NCI-H526 treated with DMSO at 0.1 percent for 48 hours (cell line): ENCODE measurements at regions not wholly inside any gene's neighbourhood (a gene's known extent, or its start where the extent isn't known, plus 50 kb on each side); places are given as distances from the start of the nearest gene placed in this dataset.
"Not testable (repeated sequence)": the region's sequence is repeated elsewhere in the genome, so short reads cannot be mapped to it uniquely, and the experiment has no call there.

ENCODE experiments used
- DNase-seq: peaks from one replicate; lab custom pipeline; 2025; lab: John Stamatoyannopoulos, UW

DNA sequence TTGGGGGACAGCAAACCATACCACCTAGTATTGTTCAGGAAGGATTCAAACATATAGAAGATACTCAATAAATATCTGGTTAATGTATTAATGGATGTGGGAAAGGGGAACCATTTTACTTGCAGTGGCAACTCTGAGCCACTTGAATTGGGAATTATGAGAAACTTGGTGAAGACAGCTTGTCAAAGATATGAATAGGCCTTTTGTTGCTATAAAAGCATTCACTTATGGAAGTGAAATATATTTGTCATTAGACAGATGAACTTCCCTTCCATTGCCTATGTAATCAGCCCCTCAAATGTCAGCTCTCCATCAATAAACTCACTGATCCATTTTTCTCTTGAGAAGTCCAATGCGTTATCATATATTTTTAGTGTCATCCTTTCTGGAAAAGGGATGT is 56.1 kb downstream of the GPR85 start:
- DNase-seq = no peak

DNA sequence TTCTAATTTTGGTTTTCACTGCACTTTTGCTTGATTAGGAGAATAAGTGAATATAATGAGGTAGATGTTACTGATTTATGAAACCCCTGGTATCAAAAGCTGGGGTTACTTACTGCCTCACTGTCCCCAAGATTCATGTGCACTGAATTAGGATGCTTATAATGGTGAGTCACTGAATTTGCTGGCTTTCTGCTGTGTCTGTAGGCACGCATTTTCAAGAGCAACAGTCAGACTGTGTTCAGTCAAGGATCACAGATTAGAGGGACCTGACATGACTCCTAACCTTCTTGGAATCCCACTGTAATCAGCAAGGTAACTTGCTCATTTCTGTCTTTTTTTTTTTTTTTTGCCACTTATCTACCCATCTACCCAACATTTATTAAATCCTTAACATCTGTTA is 59.7 kb downstream of the GPR85 start:
- no peak for DNase-seq

DNA sequence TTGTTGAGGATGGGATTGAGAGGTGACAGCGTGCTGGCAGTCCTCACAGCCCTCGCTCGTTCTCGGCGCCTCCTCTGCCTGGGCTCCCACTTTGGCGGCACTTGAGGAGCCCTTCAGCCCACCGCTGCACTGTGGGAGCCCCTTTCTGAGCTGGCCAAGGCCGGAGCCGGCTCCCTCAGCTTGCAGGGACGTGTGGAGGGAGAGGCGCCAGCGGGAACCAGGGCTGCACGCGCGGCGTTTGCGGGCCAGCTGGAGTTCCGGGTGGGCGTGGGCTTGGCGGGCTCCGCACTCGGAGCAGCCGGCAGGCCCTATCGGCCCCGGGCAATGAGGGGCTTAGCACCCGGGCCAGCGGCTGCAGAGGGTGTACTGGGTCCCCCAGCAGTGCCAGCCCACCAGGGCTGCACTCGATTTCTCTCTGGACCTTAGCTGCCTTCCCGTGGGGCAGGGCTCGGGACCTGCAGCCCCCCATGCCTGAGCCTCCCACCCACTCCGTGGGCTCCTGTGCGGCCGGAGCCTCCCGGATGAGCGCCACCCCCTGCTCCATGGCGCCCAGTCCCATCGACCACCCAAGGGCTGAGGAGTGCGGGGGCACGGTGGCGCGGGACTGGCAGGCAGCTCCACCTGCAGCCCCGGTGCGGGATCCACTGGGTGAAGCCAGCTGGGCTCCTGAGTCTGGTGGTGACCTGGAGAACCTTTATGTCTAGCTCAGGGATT is 69.3 kb downstream of the GPR85 start:
- not testable (repeated sequence) for DNase-seq

DNA sequence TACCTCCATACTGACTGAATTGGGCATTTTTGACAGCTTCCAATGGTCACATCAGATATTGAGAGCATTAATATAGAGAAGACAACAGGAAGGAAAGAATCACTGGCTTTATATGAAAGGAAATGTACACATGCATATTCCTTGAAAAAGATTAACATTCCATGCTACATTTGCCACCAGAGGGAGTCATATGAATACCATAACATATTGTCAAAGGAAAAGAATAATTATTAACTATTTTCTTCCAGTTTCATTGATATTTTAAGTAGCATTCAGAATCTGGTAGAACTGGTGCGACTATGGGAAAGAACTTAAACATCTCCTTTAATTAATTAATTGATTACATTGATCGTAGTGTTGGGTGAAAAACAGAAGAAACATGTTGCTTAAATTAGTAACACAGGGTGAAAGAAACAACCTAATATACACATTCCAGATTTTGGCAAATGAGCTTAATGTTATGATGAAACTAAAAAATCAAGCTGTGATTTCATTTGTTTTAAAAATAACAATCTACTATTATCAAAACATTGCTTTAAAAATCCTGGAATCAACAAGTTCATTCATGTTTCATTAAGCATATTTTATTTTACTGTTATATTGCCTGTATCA is 71.5 kb downstream of the GPR85 start:
- no peak for DNase-seq

DNA sequence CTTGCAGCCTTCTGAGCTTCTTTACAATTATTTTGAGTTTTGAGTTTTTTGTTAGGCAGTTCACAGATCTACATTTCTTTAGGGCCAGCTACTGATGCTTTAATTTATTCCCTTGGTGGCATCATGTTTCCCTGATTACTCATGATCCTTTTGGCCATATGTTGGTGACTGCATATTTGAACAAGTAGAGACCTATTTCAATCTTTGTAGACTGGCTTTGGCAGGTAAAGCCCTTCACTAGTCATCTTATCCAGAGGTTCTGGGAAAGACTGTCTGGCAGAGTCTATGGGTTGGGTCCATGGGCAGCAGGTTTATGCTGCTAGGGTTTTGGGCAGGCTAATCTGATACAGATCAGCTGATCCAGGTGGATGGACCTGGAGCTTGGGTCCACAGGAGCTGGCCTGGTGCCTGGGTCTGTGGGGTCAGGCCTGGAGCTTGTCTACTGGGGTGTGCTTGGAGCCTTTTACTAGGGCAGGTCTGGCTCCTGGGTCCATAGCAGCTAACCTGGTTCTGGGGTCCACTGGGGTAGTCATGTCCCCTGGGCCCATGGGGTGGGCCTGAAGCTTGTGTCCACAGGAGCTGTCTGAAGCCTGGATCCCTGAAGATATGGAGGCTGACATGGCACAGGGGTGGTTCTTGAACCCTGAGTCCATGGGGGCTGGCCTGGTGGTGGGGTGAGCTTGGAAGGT is 72.7 kb downstream of the GPR85 start:
- DNase-seq = no peak

DNA sequence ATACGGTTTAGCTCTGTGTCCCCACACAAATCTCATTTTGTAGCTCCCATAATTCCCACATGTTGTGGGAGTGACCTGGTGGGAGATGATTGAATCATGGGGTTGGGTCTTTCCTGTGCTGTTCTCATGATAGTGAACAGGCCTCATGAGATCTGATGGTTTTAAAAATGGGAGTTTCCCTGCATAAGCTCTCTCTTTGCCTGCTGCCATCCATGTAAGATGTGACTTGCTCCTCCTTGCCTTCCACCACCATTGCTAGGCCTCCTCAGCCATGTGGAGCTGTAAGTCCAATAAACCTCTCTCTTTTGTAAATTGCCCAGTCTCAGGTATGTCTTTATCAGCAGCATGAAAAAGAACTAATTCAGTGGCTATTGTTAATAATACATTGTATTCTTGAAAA is 73.8 kb downstream of the GPR85 start:
- DNase-seq = not testable (repeated sequence)

DNA sequence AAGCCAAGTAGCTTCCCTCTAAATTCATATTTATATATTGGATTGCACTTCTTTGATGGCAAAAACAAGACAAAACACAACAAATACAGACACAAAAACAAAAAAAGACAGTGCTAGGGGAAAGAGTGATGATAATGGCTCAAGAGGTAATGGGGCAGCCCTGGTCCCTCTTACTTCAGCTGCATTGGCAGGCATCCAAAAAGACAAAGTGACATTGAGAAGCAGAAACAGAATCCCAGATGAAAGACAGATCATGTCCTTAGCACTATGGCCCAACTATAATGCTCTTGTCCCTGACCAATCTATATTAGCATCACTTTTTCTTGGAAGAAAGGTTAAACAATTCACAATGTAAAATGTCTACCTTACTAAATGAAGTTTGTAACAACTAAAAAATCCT is 76.2 kb downstream of the GPR85 start:
- no peak for DNase-seq

DNA sequence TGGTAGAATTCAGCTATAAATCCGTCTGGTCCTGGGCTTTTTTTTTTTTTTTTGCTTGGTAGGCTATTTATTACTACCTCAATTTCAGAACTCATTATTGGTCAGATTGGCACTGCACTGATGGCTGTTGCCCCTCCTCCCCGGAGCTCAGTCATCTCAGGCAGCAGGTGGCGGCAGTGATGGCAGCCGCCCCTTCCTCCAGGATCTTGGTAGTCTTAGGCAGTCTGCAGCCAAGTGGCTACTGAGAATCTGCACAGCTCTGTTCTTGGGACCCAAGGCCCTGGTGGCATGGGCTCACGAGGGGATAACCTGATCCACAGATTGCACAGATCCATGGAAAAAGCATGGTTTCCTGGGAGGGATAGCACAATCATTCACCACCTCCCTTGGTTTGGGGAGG is 77.9 kb downstream of the GPR85 start:
- no peak for DNase-seq

DNA sequence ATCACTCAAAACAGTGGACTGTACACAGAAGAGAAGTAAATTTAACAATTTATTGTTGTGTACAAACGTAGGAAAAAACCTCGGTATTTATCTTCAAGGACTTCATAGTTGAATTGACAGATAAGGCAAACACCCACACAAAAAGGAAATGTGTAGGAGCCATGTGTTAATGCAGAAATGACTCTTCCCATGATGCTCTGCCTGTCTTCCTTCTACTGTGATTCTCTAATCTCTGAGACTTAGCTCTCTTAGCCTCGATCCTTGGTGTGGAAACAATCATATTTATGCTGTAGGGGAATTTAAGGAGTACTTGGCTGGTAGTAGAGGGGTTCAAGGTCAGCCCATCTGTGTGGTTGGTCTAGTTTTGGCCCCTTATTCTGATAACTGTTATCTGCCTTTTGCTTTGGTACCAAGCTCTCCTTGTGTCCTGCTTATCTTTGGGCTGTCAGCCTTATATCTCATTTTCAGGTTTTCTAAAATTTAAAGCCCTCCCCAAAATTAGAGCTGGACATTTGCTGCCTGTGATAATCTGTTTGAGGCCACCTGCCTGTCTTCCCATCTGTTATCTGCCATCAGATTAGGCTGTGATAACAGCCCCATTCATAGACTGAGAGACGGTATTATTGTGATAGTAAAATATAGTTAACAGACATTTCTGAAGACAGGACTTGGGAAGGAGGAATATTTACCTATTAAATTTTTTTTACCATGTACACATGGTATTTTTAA is 81.7 kb downstream of the GPR85 start:
- no peak for DNase-seq

DNA sequence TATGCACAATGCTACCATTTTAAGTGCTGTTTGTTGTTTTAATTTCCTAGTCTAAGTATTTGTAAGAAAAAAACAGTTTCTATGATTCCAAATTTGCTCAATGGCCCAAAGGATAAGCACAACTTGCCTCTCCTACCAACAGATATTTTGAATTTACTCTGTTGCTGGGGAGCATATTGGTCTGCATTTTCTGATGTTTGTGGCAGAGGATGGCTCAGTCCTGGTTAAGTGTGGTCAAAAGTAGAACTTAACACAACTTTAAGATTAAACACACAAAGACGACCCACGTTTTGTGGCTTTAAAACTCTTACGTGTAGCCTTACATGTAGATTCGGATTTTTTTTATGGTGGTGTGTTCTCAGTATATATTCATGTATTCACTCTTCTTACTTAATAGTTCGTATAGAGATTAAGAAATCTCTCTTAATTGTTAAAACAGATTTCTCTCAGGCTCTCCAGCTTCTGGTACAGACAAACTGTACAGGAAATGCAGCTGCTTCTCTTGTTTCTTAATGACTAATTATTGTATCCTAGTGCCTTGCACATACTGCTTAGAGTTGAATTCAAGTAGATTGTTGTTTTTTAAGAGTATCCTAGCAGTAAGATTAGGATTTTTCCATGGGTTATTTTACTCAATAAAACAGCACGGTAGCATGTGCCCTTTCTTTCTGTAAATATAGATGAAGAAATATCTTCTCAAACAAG is 86.2 kb downstream of the GPR85 start:
- no peak for DNase-seq

DNA sequence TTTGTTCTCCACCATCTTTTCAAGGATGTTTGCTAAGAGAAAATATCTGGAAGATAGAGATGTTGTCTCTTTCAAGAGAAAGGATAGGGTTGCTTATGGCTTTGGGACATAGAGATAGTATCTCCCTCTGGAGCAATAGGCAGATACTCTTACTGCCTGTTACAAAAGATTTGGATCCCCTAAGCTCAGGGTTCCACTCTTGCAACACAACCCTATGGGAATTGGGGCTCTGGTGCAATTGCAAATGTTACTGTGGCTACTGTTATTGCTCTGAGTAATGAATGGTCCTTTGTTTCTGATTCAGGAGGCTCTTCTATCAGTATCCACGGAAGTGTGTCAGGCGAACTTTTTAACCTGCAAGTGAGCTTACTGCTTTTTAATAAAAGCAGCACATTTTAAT is 88.8 kb downstream of the GPR85 start:
- no peak for DNase-seq

DNA sequence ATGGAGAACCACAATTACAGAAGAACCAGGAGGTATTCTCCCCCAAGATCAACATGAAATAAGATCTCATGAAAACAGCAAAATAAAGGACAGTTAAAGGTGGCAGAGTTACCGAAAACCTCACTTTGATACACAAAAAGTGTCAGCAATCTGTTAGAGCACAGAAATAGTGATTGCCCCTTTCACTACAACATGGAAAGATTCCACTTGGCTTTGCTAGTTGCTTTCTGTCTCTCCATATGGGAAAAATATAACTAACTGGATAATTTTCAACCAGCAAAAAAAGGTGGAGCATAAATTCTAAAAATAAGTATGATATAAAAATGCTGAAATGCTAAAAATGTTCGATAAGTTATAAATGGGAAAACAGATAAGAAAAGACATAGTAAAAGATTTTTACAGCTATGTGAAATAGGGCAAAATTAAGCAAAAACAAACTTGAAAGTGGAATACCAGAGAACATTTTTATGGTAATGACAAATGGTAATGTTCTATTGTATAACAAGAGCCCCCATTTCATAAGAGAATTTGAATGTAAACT is 90.2 kb downstream of the GPR85 start:
- DNase-seq = no peak

DNA sequence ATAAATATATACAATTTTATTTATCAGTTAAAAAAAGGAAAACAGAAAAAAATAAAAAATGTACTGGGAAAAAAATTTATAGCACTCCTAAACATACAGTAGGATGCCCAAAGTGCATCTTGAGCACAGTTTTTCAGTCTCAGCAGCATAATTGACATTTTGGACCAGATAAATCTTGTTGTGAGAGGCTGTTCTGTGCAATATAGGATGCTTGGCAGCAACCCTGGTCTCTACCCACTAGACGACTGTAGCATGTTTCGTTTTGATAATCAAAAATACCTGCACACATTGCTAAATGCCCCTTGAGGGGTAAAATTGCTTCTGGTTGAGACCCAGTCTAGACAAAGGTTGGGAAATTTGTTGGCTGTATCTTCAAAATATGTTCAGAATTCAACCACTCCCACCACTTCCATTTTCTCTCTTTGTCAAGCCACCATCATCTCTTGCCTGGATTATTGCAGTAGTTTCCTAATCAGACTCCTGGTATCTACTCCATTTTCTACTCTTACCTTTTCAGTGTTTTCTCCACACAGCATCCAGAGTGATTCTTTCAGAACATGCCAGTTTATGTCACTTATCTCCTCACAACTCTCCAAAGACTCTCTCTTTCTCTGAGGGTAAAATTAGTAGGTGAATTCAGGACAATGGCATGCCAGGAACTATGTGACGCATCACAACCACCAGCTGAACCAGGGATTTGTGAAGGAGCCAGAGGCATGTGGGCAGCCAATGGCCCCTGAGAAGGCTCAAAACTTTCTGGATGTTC is 91.4 kb downstream of the GPR85 start:
- DNase-seq = no peak

DNA sequence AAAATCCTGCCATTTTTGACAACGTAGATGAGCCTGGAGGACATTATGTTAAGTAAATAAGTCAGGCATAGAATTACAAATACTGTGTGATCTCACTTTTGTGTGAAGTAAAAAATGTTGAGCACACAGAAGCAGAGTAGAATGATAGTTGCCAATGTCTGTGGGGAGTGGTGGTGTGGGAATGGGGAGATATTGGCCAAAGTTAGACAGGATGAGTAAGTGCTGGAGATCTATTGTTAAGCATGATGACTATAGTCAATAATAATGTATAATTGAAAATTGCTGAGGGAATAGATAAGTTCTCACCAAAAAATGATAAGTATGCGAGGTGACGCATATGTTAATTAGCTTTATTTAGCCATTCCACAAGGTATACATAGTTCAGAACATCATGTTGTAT is 92.0 kb downstream of the GPR85 start:
- no peak for DNase-seq

DNA sequence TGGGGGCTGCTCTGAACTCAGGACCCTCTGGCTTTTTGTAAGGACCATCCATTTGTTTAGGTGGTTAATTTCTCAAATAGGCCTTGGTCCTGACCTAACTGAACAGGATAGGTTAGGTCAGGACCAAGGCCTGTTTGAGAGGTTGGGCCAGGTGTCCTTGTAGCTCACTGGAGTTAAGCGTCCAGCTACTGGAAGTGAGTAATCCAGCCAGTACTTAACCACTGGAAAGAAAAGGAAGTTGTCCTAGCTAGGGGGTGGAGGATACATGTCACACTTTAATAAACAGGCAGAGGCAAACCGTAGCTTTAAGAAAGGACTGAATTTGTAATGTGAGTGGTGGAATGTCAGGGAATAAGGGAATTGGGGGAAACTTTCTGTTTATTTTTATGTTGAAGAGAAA is 96.0 kb downstream of the GPR85 start:
- no peak for DNase-seq

DNA sequence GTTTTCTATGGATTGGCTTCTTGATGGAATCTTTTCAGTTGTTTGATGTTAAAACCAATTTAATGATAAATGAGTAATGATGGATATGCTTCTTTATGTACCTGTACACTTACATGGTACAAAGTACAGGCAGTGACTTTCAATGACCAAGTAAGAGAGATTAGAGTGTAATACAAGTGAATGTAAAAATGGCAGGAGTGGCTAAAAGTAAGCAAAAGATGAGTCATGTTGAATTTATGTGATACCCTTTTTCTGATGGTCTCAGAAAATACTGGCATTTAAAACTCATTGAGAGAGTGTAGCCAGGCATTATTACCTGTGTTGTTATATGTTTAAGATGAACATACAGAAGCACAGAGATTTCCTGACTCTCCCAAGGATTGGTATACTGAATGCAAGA is 97.1 kb downstream of the GPR85 start:
- DNase-seq = no peak

DNA sequence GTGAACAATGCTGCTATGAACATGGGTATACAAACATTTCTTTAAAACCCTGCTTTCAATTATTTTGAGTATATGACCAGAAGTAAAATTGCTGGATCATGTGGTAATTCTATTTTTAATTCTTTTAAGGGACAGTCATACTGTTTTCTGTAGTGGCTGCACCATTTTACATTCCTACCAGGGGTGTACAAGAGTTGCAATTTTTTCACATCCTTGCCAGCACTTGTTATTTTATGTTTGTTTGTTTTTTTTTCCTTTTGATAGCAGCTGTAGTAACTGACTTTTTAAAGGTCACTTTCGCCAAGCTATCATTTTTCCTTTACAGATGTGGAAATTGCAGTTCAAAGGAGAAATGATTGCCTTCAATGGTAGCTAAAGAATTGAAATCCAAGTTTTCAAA is 99.5 kb downstream of the GPR85 start:
- DNase-seq = no peak

DNA sequence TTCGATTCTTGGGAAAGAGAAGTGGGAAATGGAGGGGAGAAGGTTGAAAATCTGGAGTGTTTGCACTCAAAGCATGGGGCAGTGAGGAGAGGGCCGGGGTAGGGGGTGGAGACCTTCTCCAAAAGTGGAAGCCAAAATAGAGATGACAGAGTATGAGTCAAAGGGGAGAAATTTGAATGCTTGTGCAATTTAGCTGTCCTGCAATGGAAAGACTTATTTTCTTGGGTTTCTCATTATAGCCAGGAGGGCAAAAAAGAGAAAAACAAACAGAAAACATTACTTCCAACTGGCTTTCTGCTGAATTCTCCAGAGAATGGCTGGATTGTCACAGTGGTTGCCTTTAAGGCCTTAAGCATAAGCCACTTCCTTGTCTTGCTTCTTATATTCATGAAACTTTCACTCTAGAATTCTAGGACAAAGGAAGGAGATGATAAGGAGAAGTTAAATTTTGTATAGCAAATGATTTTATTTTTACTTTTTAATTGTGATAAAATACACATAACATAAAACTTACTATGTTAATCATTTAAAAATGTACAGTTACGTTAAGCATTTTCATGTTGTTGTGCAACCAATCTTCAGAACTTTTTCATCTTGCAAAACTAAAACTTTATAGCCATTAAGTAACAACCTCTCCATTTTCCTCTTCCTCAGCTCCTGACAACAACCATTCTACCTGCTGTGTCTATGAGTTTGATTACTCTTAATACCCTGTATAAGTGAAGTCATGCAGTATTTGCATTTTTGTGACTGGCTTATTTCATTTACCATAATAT is 100.2 kb downstream of the GPR85 start:
- DNase-seq = no peak

DNA sequence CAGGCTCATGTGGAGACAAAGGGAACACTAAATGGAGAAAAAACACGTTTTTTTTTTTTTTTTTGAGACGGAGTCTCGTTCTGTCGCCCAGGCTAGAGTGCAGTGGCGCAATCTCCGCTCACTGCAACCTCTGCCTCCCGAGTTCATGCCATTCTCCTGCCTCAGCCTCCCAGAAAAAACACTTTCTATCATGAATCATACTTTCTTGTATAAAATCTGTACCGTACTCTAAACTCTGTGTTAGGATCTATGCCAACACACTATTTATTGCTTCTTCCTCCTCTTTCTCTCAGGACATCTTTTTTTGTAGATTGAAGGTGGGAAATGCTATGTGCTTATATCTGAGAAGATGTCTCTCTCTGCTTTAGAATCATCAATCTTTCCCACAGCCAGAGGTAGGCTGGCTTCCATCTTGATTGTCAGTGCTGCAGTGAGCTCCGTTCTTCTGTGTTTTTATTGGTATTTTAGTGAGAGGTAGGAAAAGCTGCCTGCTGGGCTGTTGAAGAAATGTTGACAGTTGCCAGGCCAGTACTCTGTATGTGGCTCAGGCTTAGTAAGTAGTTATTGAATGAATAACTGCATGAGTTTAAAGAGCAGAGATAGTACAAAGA is 101.1 kb downstream of the GPR85 start:
- no peak for DNase-seq
